IgD-negative memory B cell (primary cell): ENCODE measurements at regions not wholly inside any gene's neighbourhood (a gene's known extent, or its start where the extent isn't known, plus 50 kb on each side); places are given as distances from the start of the nearest gene placed in this dataset.

ENCODE experiments used
- H3K27ac Mint-ChIP-seq, 3 donors: one replicate each; pipeline ENCODE4 v1.8.0; 2020 to 2022; ENCODE audit warnings: mild to moderate bottlenecking in 3 of 3, mixed read lengths in 3 of 3, moderate library complexity in 1 of 3
- H3K27me3 Mint-ChIP-seq: one replicate; pipeline ENCODE4 v1.8.0; 2021; ENCODE audit warnings: mixed read lengths
- H3K36me3 Mint-ChIP-seq: one replicate; pipeline ENCODE4 v1.8.0; 2020; ENCODE audit warnings: mild to moderate bottlenecking, mixed read lengths
- H3K4me1 Mint-ChIP-seq, 3 donors: one replicate each; pipeline ENCODE4 v1.8.0; 2020 to 2022; ENCODE audit warnings: mixed read lengths in 3 of 3, mild to moderate bottlenecking in 1 of 3
- H3K4me3 Mint-ChIP-seq, 4 donors: one replicate each; pipeline ENCODE4 v1.8.0; 2020 to 2022; ENCODE audit warnings: mild to moderate bottlenecking in 4 of 4, mixed read lengths in 4 of 4, moderate library complexity in 3 of 4
- H3K9me3 Mint-ChIP-seq, 3 donors: one replicate each; pipeline ENCODE4 v1.8.0; 2020 to 2021; ENCODE audit warnings: mixed read lengths in 3 of 3, mild to moderate bottlenecking in 1 of 3

DNA sequence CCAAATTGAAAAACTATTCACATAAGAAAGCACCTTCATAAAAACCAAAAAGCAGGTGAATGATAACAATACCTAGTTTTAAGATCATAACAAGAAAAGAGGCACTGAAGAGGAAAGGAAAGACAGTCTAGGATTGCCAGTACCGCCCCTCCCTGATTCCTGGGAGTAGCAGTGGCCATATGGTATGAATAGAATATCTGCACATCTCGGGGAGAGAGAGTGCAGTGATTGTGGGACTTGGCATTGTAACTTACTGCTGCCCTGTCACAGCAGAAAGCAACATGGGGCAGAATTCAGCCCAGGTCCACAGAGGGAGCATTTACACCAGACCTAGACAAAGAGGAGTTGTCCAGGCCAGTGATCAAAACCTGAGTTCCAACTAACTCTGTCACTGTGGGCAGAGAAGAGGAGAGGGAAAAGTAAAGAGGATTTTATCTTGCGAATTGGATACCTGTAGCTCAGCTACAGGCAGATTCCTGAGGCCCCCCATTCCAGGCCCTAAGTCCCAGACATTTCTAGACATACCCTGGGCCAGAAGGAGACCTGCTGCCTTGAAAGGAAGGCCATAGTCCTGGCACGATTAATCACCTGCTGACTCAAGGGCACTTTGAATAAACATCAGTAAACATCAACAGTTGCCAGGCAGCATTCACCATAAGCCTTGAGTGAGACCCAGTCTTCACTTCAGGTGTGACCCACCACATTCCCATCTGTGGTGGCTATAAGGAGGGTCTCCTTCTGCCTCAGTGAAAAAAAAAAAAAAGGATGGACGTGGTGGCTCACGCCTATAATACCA, 397.5 kb downstream of the TGFB2 start:
- Mint-ChIP-seq H3K9me3 (peaks cover 6 to 9% (median 8%) of the 10 kb centered on the region in 3 donors), H3K4me1 (no peaks in the 10 kb centered on the region), H3K4me3 (no peak overlapping the region), H3K36me3 (no peaks in the 10 kb centered on the region), H3K27me3 (peaks cover 7% of the 10 kb centered on the region), H3K27ac (no peak overlapping the region)

DNA sequence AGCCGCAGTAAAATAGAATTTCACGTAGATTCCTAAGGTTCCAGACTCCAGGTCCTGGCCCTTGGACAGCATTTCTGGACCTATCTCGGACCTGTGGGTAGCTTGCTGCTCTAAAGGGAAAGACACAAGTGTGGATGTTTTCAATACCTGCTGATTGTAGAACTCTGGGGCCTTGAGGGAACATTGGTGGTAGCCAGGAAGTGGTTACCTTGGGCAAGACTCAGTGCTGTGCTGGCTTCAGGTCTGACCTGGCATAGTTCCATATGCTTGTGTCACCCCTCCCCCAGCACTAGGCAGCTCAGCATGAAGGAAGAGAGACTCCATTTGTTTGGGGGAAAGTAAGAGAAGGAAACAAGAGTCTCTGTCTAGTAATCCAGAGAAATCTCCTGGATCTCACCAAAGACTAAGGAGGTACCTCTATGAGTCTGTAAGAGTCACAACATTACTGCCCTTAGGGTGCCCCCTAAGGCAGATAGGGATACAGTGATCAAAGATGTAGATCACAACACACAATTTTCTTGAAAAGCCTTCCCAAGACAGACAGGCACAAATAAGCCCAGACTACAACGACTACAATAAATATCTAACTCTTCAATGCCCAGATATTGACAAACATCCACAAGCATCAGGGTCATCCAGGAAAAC, 398.8 kb downstream of the TGFB2 start:
- no peak overlapping the region for H3K27ac Mint-ChIP-seq
- H3K9me3 Mint-ChIP-seq: peaks cover 6 to 12% (median 8%) of the 10 kb centered on the region in 3 donors
- no peaks in the 10 kb centered on the region for H3K4me1 Mint-ChIP-seq
- H3K36me3 Mint-ChIP-seq: no peaks in the 10 kb centered on the region
- H3K27me3 Mint-ChIP-seq: peaks cover 6% of the 10 kb centered on the region
- no peak overlapping the region for H3K4me3 Mint-ChIP-seq

DNA sequence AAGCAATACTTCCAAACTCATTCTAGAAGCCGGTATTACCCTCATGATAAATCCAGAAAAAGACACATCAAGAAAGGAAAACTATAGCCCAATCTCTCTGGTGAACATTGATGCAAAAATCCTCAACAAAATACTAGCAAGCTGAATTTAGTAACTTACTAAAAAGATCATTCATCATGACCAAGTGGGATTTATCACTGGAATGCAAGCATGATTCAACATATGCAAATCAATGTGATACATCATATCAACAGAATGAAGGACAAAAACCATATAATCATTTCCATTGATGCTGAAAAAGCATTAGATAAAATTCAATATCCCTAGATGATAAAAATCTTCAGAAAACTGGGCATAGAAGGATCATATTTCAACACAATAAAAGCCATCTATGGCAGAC, 402.9 kb downstream of the TGFB2 start:
- peaks cover 6 to 13% (median 13%) of the 10 kb centered on the region in 3 donors for H3K9me3 Mint-ChIP-seq
- H3K4me1 Mint-ChIP-seq: no peaks in the 10 kb centered on the region
- peaks cover 3% of the 10 kb centered on the region for H3K27me3 Mint-ChIP-seq
- H3K27ac Mint-ChIP-seq: no peak overlapping the region
- no peaks in the 10 kb centered on the region for H3K36me3 Mint-ChIP-seq
- H3K4me3 Mint-ChIP-seq: no peak overlapping the region

DNA sequence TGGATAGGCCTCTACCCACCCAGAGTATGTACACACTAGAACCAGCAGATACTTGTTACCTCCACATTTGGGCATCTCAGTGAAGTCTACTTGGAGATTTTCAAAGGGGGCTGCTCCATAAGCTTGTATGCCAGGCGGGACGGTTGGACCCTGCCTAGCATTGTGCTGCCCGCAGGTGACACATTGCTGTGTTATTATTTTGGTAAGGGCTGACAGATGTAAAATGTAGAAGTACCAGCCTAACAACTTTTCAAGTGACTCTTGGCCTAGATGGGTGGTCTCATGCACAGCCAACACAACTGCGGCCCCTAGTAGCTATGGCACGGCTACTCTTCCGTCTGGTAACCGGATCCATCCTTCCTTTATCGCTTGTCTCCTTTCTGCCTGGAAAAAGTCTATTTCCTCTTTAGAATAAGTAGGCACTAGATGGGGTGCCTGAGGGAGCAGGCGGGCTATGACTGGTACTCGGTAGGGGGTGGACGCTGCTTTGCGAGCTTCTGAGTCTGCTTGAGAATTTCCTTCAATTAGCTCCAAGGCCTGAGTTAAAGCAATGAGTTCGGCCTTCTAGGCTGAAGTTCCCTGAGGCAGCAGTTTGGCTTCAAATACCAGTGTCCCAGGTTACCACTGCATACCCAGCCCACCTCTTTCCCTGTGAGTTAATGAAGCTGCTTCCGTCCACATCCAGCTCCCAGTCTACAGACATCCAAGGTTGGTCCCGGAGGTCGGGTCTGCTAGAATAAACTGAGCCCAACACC, 405.3 kb downstream of the TGFB2 start:
- peaks cover 3% of the 10 kb centered on the region for H3K27me3 Mint-ChIP-seq
- no peaks in the 10 kb centered on the region for H3K36me3 Mint-ChIP-seq
- H3K4me3 Mint-ChIP-seq: no peak overlapping the region
- no peak overlapping the region for H3K27ac Mint-ChIP-seq
- no peaks in the 10 kb centered on the region for H3K4me1 Mint-ChIP-seq
- H3K9me3 Mint-ChIP-seq: peaks cover 3 to 10% (median 5%) of the 10 kb centered on the region in 3 donors

DNA sequence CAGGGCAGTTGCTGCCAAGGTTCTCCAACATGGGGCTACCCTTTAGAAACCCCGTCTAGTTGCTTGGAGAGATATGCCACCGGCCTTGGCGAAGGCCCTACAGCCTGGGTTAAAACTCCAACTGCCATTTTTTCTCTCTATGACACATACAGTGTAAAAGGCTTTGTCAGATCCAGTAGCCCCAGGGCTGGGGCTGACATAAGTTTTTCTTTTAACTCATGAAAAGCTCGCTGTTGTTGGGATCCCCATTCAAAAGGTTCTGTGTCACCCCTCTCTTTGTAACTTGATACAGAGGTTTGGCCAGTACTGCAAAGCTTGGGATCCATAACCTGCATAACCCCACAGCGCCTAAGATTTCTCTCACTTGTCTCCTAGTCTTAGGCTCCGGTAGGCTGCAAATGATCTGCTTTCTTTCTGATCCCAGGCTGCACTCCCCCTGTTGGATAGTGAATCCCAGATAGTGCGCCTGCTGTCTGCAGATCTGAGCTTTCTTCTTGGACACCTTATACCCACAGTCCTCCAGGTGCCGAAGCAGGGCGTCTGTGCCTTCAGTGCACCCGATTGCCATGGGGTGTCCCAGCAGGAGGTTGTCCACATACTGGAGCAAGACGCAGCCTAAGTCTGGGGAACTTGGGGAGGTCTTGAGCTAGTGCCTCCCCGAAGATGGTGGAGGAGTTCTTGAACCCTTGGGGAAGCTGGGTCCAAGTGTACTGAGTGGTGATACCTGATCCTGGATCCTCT, 406.2 kb downstream of the TGFB2 start:
- Mint-ChIP-seq H3K9me3 (peaks cover 3 to 8% (median 5%) of the 10 kb centered on the region in 3 donors), H3K4me1 (no peaks in the 10 kb centered on the region), H3K36me3 (no peaks in the 10 kb centered on the region), H3K27me3 (peaks cover 1% of the 10 kb centered on the region), H3K27ac (no peak overlapping the region), H3K4me3 (no peak overlapping the region)

DNA sequence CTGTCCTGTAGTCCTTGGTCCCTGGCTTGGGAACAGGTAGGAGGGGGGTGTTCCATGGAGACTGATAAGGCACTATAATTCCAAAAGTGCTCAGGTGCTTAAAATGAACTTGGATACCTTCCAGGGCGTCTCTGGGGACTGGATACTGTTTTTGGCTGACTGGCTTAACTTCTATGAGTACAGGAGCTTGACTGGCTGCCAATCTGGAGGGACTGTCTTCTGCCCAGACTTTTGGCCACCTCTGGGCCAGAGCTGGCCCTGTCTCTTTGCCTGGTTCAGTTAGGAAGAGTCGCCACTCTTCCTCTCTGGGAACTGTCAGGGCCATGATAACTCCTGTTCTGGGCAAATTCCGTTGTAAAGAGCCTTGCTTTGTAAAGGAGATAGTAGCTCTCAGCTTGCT, 407.0 kb downstream of the TGFB2 start:
- Mint-ChIP-seq H3K4me3 (no peak overlapping the region), H3K36me3 (no peaks in the 10 kb centered on the region), H3K4me1 (no peaks in the 10 kb centered on the region), H3K27me3 (peaks cover 1% of the 10 kb centered on the region), H3K27ac (no peak overlapping the region), H3K9me3 (peaks cover 0 to 6% (median 5%) of the 10 kb centered on the region in 3 donors)

DNA sequence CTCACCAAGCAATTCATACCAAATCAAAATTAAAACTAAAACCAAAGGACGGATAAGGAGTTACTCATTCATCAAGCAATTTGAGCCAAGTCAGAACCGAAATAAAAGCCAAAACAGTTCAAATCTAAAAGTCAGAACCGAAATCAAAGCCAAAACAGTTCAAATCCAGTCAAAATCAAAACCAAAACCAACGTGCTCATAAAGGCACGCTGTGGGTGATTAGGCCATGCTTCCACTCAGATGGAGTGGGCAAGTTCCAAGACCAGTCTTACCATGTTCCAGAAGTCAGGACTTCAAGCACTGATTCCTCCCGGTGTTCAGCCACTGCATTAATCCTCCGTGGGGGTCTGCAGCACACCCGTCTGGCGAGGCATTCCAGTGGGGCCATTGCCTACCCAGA, 409.3 kb downstream of the TGFB2 start:
- Mint-ChIP-seq H3K36me3 (no peaks in the 10 kb centered on the region), H3K9me3 (peaks cover 0 to 5% (median 0%) of the 10 kb centered on the region in 3 donors), H3K4me3 (no peak overlapping the region), H3K27me3 (peaks cover 1% of the 10 kb centered on the region), H3K4me1 (no peaks in the 10 kb centered on the region), H3K27ac (no peak overlapping the region)

DNA sequence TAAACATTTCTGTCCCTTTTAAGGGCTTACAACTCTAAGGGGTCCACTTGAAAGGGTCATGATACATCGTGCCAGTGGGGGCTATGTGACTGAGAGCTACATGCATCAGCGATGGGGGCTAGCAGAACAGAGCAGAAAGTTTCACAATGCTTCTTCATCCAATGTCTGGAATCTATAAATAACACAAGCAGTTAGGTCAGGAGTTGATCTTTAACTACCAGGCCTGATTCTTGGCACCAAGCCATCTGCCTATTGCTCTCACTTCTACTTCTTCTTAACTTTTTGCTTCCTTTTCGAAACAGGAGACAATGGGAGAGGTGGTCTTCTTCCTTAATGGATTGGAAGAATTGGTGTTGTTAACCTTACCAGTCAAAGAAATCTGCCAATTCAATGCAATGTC, 410.0 kb downstream of the TGFB2 start:
- Mint-ChIP-seq H3K4me3 (no peak overlapping the region), H3K4me1 (no peaks in the 10 kb centered on the region), H3K27me3 (peaks cover 1% of the 10 kb centered on the region), H3K27ac (no peak overlapping the region), H3K9me3 (no peaks in the 10 kb centered on the region), H3K36me3 (no peaks in the 10 kb centered on the region)

DNA sequence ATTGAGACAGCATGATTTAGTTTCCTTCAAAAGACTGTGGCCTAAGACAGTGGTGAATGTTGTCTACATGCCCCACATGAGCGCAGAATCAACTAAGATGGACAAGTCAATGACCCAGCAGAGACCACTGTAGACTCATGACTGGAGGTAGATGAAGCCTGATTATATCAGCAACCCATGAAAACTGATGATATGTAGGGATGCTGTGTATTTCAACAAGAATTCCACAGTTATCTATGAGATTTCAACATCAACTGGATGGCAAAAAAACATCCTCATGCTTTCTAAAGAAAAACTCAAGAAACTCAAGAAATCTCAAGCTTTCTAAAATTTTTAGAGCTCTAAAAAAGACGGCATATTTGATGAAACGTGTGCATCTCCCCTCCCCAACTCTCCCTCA, 413.9 kb upstream of the LYPLAL1 start:
- Mint-ChIP-seq H3K4me3 (no peak overlapping the region), H3K27ac (no peak overlapping the region), H3K4me1 (peaks cover 0 to 9% (median 6%) of the 10 kb centered on the region in 3 donors), H3K36me3 (no peaks in the 10 kb centered on the region), H3K27me3 (no peaks in the 10 kb centered on the region), H3K9me3 (no peaks in the 10 kb centered on the region)

DNA sequence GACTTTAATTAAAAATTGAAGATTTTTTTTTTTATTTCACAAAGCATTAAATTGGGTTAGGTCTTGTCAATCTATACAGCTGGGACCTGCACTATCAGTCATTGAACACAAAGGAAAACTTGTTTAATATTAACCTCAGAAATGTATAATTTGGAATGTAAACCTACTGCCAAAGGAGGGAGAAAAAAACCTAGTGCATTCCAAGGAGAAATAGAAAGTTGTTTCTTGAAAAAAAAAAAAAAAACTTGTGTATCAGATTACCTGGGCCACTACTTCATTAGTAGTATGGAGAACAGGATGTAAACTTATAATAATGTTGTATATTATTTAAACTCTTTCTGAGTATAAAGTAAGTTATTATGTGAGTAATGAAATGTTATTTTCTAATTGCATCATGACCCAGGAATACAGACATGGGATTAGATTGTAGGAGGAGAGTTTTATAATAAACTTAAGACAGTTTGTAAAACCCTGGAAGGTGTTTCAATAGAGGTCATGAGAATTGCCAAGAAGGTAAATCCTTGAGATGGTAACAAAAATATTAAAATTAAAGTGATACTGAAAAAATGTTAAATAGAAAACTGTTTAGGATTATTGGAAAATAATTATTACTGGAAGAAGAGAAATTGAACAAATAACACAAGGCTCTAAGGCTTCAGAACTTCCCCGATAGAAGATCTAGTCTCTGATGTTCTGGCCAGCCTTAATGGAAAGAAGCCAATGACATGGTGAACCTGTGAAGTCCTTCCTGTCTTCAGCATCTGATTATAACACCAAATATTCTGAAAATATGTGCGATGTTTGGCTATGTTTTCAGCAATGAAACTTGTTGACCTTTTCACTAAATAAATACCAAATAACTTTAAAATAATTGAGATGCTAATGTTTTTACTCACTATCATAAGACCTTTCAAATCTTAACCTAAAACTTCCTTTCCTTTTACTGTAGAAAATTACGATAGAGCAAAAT, 412.8 kb upstream of the LYPLAL1 start:
- Mint-ChIP-seq H3K4me3 (no peak overlapping the region), H3K9me3 (no peaks in the 10 kb centered on the region), H3K4me1 (peaks cover 0 to 9% (median 6%) of the 10 kb centered on the region in 3 donors), H3K36me3 (no peaks in the 10 kb centered on the region), H3K27me3 (no peaks in the 10 kb centered on the region), H3K27ac (no peak overlapping the region)

DNA sequence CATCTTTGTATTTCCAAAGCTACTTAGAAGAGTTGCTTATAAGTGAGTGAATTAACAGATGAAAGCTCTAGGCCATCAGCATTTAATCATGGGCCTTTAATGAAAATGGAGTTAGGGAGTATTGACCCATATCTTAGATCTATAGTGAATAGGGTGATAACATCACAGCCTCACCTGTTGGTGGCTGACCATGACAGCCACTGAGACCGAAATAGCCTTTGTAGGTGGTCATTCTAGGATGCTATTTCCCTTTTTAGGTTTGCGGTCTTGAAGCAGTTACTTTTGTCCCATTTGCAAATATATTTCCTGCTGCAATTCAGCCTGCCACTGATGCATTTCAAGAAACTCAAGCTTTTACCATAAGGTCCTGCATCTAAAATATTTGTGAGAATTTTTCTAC, 410.1 kb upstream of the LYPLAL1 start:
- H3K27me3 Mint-ChIP-seq: no peaks in the 10 kb centered on the region
- no peak overlapping the region for H3K27ac Mint-ChIP-seq
- H3K4me1 Mint-ChIP-seq: peaks cover 0 to 9% (median 6%) of the 10 kb centered on the region in 3 donors
- H3K4me3 Mint-ChIP-seq: no peak overlapping the region
- H3K9me3 Mint-ChIP-seq: no peaks in the 10 kb centered on the region
- no peaks in the 10 kb centered on the region for H3K36me3 Mint-ChIP-seq

DNA sequence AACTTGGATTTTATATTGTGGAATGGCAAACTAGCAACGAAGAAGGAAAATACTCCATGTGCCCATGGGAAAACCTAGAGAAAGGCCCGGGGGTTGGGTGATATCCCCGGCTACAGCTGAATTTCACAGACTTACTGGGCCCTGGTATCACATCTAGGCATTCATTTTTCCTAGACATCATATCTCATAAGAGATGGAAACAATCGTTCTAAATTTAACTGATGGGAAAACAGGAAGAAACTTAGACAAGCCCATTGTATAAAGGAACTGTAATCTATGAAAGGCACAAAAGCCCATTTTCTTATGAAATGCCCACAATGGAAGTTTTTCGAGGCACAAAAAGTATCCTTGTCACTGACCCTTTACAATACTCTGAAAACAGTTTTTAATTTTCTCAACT, 407.9 kb upstream of the LYPLAL1 start:
- Mint-ChIP-seq H3K4me1 (peaks cover 0 to 9% (median 6%) of the 10 kb centered on the region in 3 donors), H3K36me3 (no peaks in the 10 kb centered on the region), H3K4me3 (no peak overlapping the region), H3K9me3 (no peaks in the 10 kb centered on the region), H3K27ac (no peak overlapping the region), H3K27me3 (no peaks in the 10 kb centered on the region)

DNA sequence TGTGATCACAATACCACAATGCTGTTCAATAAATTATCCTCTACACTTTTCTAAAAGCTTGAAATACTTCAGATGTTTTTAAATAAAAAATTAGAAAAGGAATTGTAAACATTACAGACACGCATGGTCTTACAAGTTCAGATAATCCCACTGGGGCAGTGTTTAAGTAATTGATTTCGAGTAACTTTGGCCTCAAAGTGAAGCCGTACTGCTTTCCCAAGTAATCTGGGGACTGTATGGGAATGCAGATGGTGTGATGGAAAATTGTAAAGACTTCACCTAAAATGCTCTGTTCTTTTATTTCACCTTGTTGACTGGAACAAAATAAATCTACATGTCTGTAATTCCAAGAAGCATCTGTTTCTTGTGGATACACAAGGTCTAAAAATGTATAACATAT, 401.7 kb upstream of the LYPLAL1 start:
- Mint-ChIP-seq H3K27me3 (no peaks in the 10 kb centered on the region), H3K9me3 (no peaks in the 10 kb centered on the region), H3K4me1 (no peaks in the 10 kb centered on the region), H3K27ac (no peak overlapping the region), H3K36me3 (no peaks in the 10 kb centered on the region), H3K4me3 (no peak overlapping the region)

DNA sequence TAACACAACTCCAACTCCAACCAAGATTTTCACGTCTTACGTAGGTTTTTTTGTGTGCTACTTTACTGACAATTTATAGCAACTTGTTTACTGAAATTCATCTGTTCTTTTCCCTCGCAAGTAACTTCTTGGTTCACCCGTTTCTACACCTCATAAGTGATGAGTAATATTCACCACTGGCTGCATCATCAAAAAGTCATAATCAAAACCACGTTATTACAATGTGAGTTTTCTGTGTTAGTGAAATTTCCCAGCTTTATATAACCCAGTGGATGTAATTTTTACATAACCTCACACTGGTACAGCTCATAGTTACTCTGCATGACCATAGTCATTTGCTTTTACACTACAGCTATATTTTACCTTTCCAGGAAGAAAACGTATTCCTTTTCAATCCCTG, 401.1 kb upstream of the LYPLAL1 start:
- H3K4me3 Mint-ChIP-seq: no peak overlapping the region
- no peaks in the 10 kb centered on the region for H3K36me3 Mint-ChIP-seq
- no peaks in the 10 kb centered on the region for H3K9me3 Mint-ChIP-seq
- H3K27ac Mint-ChIP-seq: no peak overlapping the region
- no peaks in the 10 kb centered on the region for H3K4me1 Mint-ChIP-seq
- H3K27me3 Mint-ChIP-seq: no peaks in the 10 kb centered on the region
